ENCODE measurements at regions not wholly inside any gene's neighbourhood (a gene's known extent, or its start where the extent isn't known, plus 50 kb on each side); places are given as distances from the start of the nearest gene placed in this dataset.

- no peak for DNase-seq
- H3K36me3 Mint-ChIP-seq (ENCODE audit: low read depth) = no peaks in the 10 kb centered on the region
- H3K27me3 Mint-ChIP-seq (ENCODE audit: low read depth, poor library complexity) = no peaks in the 10 kb centered on the region
- H3K4me3 Mint-ChIP-seq = no peak overlapping the region
- H3K9me3 Mint-ChIP-seq = peaks cover 4% of the 10 kb centered on the region
- TF ChIP-seq CTCF (IDR thresholded peaks at IDR 0.05) = no peak
- no peak overlapping the region for H3K27ac Mint-ChIP-seq
- no peaks in the 10 kb centered on the region for H3K4me1 Mint-ChIP-seq
These were observed 541.4 kb downstream of the KCTD16 start for GRCh38 chr5:144712090-144712489.

- no peak for DNase-seq
- Mint-ChIP-seq H3K4me1 (no peaks in the 10 kb centered on the region), H3K27ac (no peak overlapping the region), H3K27me3 (ENCODE audit: low read depth, poor library complexity) (no peaks in the 10 kb centered on the region), H3K36me3 (ENCODE audit: low read depth) (no peaks in the 10 kb centered on the region), H3K9me3 (peaks cover 4% of the 10 kb centered on the region), H3K4me3 (no peak overlapping the region)
- no peak for TF ChIP-seq CTCF (IDR thresholded peaks at IDR 0.05)
These were observed 540.5 kb downstream of the KCTD16 start for GRCh38 chr5:144711172-144711571.

- no peaks in the 10 kb centered on the region for H3K36me3 Mint-ChIP-seq (ENCODE audit: low read depth)
- no peak for DNase-seq
- H3K27ac Mint-ChIP-seq = no peak overlapping the region
- H3K4me1 Mint-ChIP-seq = no peaks in the 10 kb centered on the region
- H3K9me3 Mint-ChIP-seq = peaks cover 4% of the 10 kb centered on the region
- H3K27me3 Mint-ChIP-seq (ENCODE audit: low read depth, poor library complexity) = no peaks in the 10 kb centered on the region
- TF ChIP-seq CTCF (IDR thresholded peaks at IDR 0.05) = no peak
- no peak overlapping the region for H3K4me3 Mint-ChIP-seq
These were observed 540.0 kb downstream of the KCTD16 start for GRCh38 chr5:144710637-144711036.

- H3K4me3 Mint-ChIP-seq = no peak overlapping the region
- H3K9me3 Mint-ChIP-seq = no peaks in the 10 kb centered on the region
- no peak for DNase-seq
- H3K27me3 Mint-ChIP-seq (ENCODE audit: low read depth, poor library complexity) = peaks cover 8% of the 10 kb centered on the region
- H3K36me3 Mint-ChIP-seq (ENCODE audit: low read depth) = no peaks in the 10 kb centered on the region
- H3K27ac Mint-ChIP-seq = no peak overlapping the region
- H3K4me1 Mint-ChIP-seq = no peaks in the 10 kb centered on the region
- TF ChIP-seq CTCF (IDR thresholded peaks at IDR 0.05) = no peak
These were observed 533.1 kb downstream of the KCTD16 start for GRCh38 chr5:144703776-144704175.

- no peak for TF ChIP-seq CTCF (IDR thresholded peaks at IDR 0.05)
- DNase-seq = no peak
- H3K4me1 Mint-ChIP-seq = no peaks in the 10 kb centered on the region
- peaks cover 8% of the 10 kb centered on the region for H3K27me3 Mint-ChIP-seq (ENCODE audit: low read depth, poor library complexity)
- H3K9me3 Mint-ChIP-seq = no peaks in the 10 kb centered on the region
- H3K36me3 Mint-ChIP-seq (ENCODE audit: low read depth) = no peaks in the 10 kb centered on the region
- no peak overlapping the region for H3K4me3 Mint-ChIP-seq
- no peak overlapping the region for H3K27ac Mint-ChIP-seq
These were observed 527.8 kb downstream of the KCTD16 start for GRCh38 chr5:144698484-144698883.

GRCh38 chr5:144697847-144698262 lies 527.2 kb downstream of the KCTD16 start:
- Mint-ChIP-seq H3K9me3 (no peaks in the 10 kb centered on the region), H3K27me3 (ENCODE audit: low read depth, poor library complexity) (peaks cover 4% of the 10 kb centered on the region), H3K4me1 (no peaks in the 10 kb centered on the region), H3K36me3 (ENCODE audit: low read depth) (no peaks in the 10 kb centered on the region), H3K27ac (no peak overlapping the region), H3K4me3 (no peak overlapping the region)
- DNase-seq = no peak
- no peak for TF ChIP-seq CTCF (IDR thresholded peaks at IDR 0.05)
